NCI-H2081 treated with DMSO at 0.1 percent for 48 hours (cell line): ENCODE measurements at regions not wholly inside any gene's neighbourhood (a gene's known extent, or its start where the extent isn't known, plus 50 kb on each side); places are given as distances from the start of the nearest gene placed in this dataset.
"Not testable (repeated sequence)": the region's sequence is repeated elsewhere in the genome, so short reads cannot be mapped to it uniquely, and the experiment has no call there.

ENCODE experiments used
- DNase-seq: peaks from one replicate; lab custom pipeline; 2025; lab: John Stamatoyannopoulos, UW

- not testable (repeated sequence) for DNase-seq
Observed at GRCh38 chr4:102397056-102397455, 51.8 kb upstream of the SLC39A8 start.

GRCh38 chr4:102399021-102399420 is 53.7 kb upstream of the SLC39A8 start:
- no peak for DNase-seq

- DNase-seq, result no peak
Observed at GRCh38 chr4:102400898-102401297, 55.6 kb upstream of the SLC39A8 start.

GRCh38 chr4:102402223-102402622 is 56.9 kb upstream of the SLC39A8 start:
- no peak for DNase-seq

GRCh38 chr4:102403116-102403515 is 57.8 kb upstream of the SLC39A8 start:
- no peak for DNase-seq

GRCh38 chr4:102404431-102404969 is 59.2 kb upstream of the SLC39A8 start:
- DNase-seq, result no peak

GRCh38 chr4:102405821-102406401 is 60.6 kb upstream of the SLC39A8 start:
- DNase-seq, result no peak

- not testable (repeated sequence) for DNase-seq
Observed at GRCh38 chr4:102410884-102411283, 65.6 kb upstream of the SLC39A8 start.

- no peak for DNase-seq
Observed at GRCh38 chr4:102411408-102411807, 66.1 kb upstream of the SLC39A8 start.

- no peak for DNase-seq
Observed at GRCh38 chr4:102416765-102417164, 71.5 kb upstream of the SLC39A8 start.

GRCh38 chr4:102420563-102421398 is 75.5 kb upstream of the SLC39A8 start:
- DNase-seq, result no peak

- DNase-seq, result no peak
Observed at GRCh38 chr4:102422843-102423242, 77.6 kb upstream of the SLC39A8 start.

- DNase-seq, result no peak
Observed at GRCh38 chr4:102423375-102423774, 77.8 kb upstream of the NFKB1 start.

- DNase-seq, result no peak
Observed at GRCh38 chr4:102427371-102427998, 73.7 kb upstream of the NFKB1 start.

- DNase-seq, result no peak
Observed at GRCh38 chr4:102428122-102428521, 73.0 kb upstream of the NFKB1 start.

- DNase-seq, result no peak
Observed at GRCh38 chr4:102429553-102429952, 71.6 kb upstream of the NFKB1 start.

- DNase-seq, result no peak
Observed at GRCh38 chr4:102430461-102430910, 70.7 kb upstream of the NFKB1 start.

- no peak for DNase-seq
Observed at GRCh38 chr4:102431608-102431961, 69.6 kb upstream of the NFKB1 start.

- DNase-seq, result no peak
Observed at GRCh38 chr4:102437111-102437510, 64.0 kb upstream of the NFKB1 start.

- no peak for DNase-seq
Observed at GRCh38 chr4:102438396-102439235, 62.5 kb upstream of the NFKB1 start.

- no peak for DNase-seq
Observed at GRCh38 chr4:102439236-102439614, 61.9 kb upstream of the NFKB1 start.

GRCh38 chr4:102439812-102440211 is 61.3 kb upstream of the NFKB1 start:
- DNase-seq, result no peak
